Upper lobe of left lung (tissue), 4 donors: ENCODE measurements at regions not wholly inside any gene's neighbourhood (a gene's known extent, or its start where the extent isn't known, plus 50 kb on each side); places are given as distances from the start of the nearest gene placed in this dataset.

Experiments
- POLR2A ChIP-seq, 4 donors: fragments of 450-650 bp; IDR thresholded peaks; one replicate each; pipeline ENCODE4 v1.5.1; 2016 to 2017; ENCODE audit warnings: antibody characterized with exemption in 4 of 4, mild to moderate bottlenecking in 2 of 4
- POLR2AphosphoS5 ChIP-seq, 2 donors: sonication (generic); formaldehyde crosslinking; IDR thresholded peaks; one replicate each; pipeline ENCODE4 v1.5.1; 2017; ENCODE audit warnings: antibody characterized with exemption in 2 of 2
- TF ChIP-seq, protein P1 (sequence below), 6 experiments: fragments of 450-650 bp in 4 of 6; fragments of 200-600 bp in 2 of 6; sonication (generic) in 2 of 6; IDR thresholded peaks; one replicate each; pipeline ENCODE4 v1.5.1; 2016 to 2019; ENCODE audit warnings: antibody characterized with exemption in 6 of 6

DNA sequence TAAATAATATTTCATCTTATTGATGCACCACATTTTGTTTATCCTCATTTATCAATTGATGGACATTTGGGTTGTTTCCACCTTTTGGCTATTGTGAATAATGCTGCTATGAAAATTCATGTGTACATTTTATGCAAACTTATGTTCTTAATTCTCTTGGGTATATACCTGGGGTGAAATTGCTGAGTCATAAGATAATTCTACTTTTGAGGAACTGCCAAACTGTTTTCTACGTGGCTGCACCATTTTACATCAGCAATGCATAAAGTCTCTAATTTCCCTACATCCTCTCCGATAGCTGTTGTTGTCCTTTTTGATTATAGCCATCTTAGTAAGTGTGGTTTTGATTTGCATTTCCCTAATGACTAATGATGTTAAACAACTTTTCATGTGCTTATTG, 116.5 kb upstream of the DLX2 start:
- TF ChIP-seq, protein P1, sequence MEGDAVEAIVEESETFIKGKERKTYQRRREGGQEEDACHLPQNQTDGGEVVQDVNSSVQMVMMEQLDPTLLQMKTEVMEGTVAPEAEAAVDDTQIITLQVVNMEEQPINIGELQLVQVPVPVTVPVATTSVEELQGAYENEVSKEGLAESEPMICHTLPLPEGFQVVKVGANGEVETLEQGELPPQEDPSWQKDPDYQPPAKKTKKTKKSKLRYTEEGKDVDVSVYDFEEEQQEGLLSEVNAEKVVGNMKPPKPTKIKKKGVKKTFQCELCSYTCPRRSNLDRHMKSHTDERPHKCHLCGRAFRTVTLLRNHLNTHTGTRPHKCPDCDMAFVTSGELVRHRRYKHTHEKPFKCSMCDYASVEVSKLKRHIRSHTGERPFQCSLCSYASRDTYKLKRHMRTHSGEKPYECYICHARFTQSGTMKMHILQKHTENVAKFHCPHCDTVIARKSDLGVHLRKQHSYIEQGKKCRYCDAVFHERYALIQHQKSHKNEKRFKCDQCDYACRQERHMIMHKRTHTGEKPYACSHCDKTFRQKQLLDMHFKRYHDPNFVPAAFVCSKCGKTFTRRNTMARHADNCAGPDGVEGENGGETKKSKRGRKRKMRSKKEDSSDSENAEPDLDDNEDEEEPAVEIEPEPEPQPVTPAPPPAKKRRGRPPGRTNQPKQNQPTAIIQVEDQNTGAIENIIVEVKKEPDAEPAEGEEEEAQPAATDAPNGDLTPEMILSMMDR (IDR thresholded peaks at IDR 0.05) = no peak
- TF ChIP-seq POLR2AphosphoS5 (IDR thresholded peaks at IDR 0.05) (no peak), POLR2A (IDR thresholded peaks at IDR 0.05) (no peak)
